DMS114 treated with DMSO at 0.1 percent for 48 hours (cell line): ENCODE measurements at regions not wholly inside any gene's neighbourhood (a gene's known extent, or its start where the extent isn't known, plus 50 kb on each side); places are given as distances from the start of the nearest gene placed in this dataset.
"Not testable (repeated sequence)": the region's sequence is repeated elsewhere in the genome, so short reads cannot be mapped to it uniquely, and the experiment has no call there.

ENCODE experiments used
- DNase-seq: peaks from one replicate; lab custom pipeline; 2025; ENCODE audit not compliant: unreplicated experiment; lab: John Stamatoyannopoulos, UW

DNA sequence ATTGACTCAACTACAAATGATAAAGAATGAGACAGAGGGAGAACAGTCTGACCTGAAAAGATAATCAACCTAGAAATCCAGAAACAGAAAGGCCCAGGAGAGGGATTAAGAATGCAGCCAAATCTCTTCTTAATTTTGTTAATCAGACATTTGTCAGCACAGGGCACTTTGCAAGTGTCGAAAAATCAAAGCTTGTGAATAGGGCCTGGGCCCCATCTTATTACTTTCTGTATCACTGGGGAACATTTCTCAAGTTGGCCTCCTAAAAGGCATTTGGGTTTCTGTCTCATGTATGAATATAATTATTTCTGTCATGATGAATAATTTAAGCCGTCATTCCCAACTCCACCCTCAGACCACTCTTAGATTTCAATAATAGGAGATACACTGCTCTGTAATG, 308.4 kb upstream of the PRKCQ start:
- no peak for DNase-seq

DNA sequence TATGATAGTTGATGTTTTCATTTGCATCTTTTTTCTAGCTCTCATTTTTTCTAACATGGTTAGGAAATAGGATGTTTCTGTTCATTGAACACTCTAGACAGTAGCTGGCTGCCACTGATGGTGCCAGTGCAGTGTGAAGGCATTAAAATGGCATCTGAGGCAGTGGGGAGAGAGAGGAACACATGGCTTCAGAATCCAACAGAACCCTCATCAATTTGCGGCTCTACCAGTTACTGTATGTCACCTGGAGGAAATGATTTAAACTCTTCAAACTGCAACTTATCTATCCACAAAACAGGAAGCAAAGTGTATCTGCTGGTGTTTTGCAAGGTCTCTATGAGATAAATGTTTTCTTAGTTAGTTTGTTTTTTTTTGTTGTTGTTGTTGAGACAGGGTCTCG, 305.2 kb upstream of the PRKCQ start:
- no peak for DNase-seq

DNA sequence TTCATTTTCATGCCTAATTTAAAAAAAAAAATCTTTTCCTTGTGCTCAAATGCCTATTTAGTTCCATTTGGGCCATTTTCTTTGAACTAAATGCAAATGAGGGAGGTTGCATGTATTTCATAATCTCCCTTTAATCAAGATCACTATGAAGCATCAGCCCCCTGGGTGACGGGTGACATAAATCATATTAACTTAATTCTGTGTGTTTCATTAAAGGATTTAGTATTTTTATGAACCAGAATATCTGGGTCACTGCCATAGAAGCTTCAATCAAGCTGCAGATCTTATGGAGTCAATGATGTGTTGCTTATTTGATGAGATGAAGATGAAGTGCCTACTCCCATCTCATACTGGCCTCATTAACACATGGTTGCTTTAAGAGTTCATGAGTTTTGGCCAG, 301.9 kb upstream of the PRKCQ start:
- no peak for DNase-seq

DNA sequence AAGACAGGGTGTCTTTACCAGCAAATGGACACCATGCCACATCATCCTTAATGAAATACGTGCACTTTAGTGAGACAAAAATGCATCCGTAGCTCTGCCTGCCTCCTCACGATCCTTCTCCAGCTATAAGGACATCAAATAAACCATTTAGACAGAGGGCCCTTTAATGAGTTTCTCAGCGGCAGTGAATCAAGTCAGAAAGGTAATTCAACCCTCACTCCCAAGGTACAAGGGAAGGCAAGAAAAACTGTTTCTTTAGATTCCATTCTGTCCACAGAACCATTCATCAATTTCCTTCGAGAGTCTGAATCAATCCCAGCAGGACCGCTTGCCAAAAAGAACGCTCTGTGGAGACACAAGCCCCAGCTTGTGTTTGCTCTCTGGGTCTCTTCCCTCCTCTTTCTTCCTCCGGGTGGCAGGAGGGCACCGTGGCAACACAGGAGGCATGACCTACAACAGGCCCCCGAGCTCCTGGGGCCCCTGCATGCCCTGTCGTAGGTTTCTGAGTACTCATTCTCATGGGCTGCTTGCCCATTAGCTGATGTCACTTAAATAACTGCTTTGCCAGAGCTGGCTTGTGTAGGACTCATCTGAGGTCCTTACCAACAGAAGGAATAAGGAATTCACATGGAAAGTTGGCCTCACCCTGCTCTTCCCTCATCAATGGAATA, 297.8 kb upstream of the PRKCQ start:
- DNase-seq = no peak

DNA sequence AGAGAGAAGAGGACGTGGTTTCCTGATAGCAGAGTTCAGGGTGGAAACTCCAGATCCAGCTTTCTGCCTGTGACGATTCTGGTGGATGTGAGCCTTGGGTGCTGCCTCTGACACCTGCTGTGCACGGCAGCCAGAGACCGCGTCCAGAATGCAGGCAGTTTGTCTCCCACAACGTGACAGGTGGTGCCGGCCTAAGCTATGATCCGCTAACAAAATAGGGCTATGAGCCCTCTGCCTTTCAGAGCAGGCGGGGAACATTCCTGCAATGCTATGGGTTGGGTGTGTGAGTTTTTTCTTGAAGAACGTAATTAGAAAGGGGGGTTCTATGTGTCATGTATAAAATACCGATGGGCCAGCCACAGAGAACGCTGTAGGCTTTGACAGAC, 297.3 kb upstream of the PRKCQ start:
- DNase-seq = no peak

DNA sequence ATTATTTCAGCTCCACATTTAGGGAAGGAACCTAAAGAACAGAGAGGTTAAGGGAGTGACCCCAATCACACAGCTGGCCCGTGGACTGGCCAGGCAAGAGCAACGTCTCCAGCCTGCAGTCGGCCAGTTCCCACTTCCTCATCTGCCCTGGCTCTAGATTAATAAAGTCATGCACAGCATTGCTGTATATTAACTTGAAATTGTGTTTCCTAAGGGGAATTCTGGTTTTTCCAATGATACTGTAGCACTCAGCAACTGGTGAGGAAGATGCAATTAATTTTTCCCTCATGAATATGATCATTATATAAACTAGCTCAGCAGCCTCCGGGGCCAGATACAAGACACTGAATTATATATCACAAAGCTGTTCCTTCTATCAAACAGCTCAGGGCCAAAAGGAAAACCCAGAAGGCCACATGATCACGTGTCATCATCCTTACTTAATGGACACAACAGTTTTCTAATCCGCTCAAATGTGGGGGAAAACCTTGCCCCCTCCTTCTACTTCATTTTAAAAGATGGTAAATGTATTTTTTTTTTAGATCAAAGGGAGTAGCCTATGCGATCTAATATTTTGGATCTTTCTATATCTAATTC, 295.3 kb upstream of the PRKCQ start:
- DNase-seq = no peak

DNA sequence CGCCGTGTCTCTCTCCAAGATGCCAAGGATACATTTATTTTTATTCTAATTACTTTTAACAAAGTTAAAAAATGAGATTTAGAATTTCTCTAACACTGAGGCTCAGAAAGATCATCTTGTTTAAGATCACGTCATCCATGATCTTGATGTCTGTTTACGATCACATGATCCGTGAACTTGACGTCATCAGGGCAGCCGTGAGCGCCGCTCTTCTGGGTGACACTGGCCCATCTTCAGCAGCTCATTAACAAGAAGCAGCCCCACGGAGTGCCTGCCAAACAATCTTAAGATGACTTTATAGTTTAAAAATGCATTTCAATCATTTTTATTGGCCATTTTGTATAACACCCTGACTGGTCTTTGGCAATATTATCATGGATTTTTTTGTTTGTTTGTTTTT, 291.1 kb upstream of the PRKCQ start:
- no peak for DNase-seq

DNA sequence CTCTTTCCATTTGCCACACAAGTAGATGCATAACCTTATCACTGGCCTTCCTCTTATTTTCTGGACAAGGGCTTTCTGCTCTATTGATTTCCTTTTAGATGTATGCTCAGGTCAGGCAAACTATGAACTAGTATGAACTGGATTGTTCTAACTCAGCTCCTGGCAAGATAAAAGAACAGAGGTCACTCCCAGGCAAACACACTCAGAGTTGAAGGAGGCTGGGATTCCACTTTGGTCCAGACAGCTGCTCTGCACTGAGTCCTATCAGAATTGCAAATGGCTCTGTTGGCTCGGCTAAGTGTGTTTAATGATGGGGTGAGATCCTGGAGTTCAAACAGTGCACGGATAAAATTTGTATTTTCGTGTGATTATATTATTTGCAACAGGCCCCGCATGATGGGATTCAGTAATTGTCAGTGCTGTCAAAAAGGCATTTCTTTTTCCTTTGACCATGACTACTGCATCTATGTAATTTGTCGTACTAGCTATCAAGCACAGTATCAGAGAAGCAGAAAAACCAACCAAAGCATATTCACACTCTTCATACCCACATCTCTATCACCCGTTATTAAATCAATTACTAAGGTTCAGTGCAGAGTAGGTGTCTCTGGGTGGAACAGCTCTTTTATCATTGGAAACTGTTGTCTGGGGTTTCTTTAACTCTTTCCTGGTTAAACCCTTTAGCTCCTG, 288.1 kb upstream of the PRKCQ start:
- DNase-seq = no peak

DNA sequence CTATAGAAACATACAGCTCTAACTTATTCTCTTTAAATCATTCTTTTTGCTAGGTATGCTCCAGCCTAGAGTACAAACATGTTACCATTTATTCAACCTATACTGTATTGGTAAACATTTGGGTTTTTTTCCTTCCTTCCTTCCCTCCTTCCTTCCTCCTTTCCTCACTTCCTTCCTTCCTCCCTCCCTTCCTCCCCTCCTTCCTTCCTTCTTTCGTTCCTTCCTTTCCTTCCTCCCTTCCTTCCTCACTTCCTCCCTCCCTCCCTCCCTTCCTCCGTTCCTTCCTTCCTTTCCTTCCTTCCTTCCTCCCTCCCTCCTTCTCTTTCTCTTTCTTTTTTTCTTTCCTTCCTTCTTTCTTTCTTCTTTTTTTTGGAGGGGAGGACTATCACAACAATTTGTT, 286.7 kb upstream of the PRKCQ start:
- no peak for DNase-seq

DNA sequence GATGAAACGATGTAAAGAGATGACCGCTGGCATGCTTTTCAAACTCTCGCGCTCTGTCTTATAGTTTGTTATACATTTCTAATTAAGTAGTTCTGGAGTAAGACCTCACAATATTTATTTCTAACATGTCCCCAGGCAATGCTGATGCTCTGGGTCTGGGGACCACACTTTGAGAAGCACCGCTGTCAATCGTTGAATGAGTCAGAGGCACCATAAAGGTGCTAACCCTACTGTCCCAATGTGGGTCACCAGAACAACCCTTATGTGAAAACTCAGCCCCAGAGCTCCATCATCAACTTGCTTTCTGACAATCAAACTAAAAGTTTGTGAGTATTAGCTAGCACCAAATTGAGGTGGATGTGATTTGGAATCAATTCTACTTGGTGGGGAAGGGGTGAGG, 284.1 kb upstream of the PRKCQ start:
- DNase-seq = no peak

DNA sequence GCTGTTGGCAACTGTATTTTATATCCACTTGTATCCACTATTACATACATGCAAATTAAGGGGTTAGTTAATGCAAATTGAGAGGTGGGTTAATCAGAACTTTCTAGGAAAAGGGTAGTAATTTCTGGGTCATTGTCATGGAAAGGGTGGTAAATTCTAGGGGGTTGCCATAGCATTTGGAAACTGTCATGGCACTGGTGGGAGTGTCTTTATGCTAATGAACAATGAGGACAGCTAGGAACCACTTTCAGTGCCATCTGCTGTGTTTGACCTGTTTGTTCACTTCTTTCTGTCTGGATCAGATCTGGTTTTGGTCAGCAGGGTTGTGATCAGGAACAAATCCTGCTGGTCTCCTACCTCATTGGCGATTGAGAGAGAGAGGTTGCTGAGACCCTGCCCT, 283.3 kb upstream of the PRKCQ start:
- no peak for DNase-seq

DNA sequence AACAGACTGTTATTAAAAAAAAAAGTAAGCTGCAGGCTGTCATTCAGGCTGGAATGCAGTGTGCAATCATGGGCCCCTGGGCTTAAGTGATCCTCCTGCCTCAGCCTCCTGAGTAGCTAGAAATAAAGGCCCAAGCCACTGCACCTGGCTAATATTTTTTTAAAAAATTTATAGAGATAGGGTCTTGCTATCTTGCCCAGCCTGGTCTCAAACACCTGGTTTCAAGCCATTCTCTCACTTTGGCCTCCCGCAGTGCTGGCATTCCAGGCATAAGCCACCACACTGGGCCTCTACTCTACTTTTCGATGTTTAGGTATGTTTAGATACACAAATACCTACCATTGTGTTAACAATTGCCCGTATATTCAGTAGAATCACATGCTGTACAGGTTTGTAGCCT, 270.4 kb upstream of the PRKCQ start:
- no peak for DNase-seq

DNA sequence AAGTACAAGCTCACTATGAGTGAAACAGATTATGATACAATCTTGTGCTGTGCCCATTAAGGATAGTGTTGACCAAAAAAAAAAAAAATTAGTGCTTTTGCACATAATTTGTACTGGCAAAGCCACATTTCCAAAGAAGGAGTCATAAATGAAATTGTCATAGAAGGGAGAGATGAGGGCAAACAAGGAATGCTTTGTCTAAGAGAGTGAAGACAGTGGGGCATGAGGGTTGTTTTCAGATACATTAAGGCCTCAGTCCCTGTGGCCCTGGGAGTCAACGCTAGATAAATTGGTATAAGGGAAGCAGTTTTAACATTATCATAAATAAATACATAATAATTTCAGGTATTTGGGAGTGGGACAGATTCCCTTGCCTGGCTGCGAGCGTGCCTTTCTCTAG, 267.5 kb upstream of the PRKCQ start:
- DNase-seq = no peak

DNA sequence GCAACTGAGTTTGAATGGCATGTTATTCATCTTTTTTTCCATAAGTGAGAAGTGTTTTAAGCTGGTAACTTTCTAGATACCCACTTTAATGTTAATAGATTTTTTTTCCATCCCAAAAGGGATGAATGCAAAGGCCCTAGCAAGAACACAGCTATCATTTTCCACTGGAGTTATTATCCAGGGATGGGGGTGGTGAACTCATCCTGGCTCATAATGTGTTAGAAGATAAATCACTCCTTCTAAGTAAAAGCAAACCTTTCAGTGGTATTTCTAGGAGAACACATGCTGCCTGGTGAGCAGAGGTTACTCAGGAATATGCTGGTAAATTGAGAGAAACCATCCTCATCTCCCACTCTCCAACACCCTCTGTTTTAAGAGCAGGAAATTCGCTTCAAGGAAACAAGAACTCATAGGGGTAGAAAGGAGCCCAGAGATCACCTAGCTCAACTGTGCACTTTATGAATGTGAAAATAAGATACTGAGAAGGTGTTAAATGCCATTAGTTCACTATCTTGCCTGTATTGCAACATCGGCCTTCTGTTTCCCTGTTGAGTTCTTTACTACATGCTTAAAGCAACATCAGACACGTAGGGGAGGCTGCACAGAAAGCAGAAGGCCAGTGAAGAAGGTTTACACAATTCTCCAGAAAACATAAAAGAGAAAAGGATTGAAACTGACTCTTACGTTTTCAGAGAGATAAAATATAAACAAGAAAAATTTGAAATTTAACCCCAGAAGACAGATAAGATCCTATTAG, 264.0 kb upstream of the PRKCQ start:
- no peak for DNase-seq

DNA sequence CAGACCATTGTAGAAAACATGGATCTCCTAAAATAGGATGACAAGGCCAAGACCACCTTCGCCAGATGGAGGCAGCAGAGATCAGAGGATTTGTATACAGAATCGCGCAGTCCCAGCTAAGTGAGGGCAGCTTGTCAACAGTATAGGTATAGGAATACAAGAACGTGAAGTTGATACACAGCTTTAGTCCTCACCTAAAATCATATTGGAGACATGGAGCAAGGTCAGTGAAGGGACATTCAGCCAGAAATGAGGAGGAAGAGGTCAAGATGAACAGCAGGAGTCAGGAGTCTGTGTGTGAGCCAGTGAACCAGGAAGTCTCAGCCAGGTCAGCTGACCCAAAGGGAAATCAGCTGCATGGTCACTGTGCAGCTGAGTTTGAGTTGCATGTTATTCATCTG, 263.4 kb upstream of the PRKCQ start:
- DNase-seq = no peak

DNA sequence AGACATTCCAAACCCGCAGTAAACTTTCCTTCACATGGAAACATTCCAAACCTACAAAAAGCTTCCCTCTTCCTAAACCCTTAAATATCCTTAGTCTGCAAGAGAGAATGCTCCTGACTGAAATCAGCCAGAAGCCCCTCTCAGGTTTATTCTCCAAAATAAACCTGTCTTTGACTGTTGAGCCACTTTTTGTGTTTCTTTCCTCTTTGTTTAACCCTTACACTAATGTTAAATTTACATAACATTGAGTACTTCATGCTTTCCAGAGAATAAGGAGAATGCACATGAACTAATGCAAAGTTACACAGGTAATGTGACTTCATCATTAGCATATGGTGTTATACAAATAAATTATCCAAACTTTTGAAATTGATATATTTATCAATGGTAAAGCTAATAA, 262.6 kb upstream of the PRKCQ start:
- DNase-seq = no peak

DNA sequence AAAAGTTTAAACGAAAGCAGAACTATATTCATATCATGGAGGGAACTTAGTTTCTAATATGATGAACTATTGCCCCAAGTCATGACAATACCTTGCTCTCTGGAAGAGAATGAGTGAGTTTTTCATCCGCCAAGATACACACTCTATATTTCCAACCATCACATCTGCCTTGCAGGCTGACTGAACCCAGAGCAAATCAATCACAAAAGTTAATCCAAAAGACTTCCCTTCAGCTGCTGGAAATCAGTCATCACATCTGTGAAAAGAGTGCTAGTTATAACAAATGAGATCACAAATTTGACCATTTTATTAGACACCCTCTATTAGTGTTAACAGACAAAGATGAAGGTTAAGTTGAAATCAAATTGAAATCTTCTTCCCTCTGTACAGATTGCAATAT, 261.7 kb upstream of the PRKCQ start:
- no peak for DNase-seq

DNA sequence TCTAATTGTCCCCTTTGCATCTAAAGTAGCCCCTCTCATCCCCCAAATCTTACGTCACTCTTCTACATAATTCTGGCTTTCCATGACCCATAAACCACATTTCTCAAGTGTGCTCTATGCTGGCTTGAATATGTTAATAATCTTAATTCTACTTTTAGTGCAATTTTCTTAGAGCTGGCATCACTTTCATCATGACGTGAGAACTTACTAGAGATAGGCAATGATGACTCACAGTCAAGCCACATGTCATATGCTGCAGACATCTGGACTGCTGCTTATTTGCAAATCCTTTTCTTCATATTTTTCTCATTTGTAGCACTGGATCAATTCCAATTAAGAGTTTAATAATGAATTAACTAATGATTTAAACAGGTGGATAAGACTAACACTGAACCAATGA, 260.7 kb upstream of the PRKCQ start:
- DNase-seq = no peak

DNA sequence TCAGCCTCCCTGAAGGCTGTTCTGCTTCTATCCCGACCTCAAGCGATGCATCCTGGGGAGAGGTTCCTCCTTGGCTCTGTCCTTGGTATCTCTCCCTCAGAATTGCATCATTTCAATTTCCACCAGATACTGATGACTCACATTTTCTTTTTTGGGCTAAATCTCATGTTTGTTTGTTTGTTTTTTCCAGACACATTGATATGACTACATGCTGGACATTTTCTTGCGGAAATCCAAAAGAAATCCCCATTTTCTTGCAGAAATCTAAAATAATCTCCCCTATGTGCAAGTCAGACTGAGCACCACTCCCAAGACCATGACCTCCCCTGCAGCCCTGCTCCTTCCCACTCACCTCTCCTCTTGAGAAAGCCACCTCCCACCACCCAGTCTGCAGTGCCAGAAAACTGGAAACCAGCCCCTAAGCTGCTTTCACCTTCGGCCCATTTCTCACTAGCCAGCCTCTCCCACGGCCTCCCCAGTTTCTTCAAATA, 260.2 kb upstream of the PRKCQ start:
- no peak for DNase-seq

DNA sequence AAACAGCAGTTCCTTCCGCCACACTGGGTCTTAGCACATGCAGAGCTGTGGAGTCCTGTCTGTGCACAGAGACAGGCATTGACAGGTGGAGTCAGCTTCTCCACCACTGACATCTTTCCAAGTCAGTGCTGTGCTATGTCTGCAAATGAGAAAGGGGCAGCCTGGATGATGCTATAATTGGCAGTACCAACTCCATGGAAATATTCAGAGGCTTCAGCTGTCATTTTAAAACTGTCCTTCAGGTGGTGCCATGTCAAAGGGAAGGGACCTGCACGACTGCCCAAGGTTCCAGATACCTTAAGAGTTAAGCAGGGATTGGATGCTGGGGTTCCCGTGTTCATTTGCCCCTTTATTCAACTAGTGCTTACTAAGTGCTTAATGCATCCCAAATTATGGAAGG, 258.0 kb upstream of the PRKCQ start:
- peak; percentile 4 for DNase-seq

DNA sequence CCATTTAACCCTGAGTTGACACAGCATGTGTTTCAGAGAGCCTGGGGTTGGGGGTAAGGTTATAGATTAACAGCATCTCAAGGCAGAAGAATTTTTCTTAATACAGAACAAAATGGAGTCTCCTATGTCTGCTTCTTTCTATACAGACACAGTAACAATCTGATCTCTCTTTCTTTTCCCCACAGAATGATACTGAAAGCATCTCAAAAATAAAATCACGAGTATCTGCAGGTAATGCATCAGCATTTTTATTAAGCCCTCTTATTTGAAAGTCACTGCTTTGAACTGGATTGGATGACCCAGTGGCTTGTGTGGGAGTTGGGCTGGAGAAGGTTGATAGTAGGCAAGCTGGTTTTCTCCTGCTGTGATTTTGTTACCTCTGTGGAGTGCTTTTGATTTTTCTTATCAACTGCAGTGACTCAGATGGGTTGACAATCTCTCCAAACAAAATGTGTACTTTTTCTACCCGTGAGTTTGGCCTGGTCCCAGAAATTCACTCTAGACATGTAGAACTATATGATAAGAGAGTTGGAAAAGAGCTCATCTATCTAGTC, 253.5 kb upstream of the PRKCQ start:
- no peak for DNase-seq

DNA sequence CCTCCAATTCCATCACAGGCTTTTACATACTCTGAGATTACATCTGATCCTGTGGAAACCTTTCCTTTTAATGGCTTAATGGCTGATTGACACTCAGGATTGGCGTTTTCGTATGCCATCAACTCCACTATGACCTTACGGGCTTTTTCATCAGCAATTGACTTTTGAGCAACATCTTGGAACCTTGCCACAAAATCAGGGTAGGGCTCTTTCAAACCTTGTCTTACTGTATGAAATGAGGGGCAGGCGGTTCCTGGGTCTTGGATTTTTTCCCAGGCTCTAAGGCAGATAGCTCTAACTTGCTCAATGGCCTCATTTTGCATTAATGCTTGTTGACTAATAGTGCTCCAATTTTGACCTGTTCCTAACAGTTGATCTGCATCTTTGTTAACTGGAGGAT, 250.9 kb upstream of the PRKCQ start:
- not testable (repeated sequence) for DNase-seq
